GM03348 (cell line): ENCODE measurements at regions not wholly inside any gene's neighbourhood (a gene's known extent, or its start where the extent isn't known, plus 50 kb on each side); places are given as distances from the start of the nearest gene placed in this dataset.

Experiments used
- DNase-seq: peaks from one replicate; pipeline ENCODE4 v3.0.0; 2012; ENCODE audit warnings: low spot score

- DNase-seq: no peak
These were observed 1042.7 kb downstream of the EPHA7 start for GRCh38 chr6:92376691-92377090.

GRCh38 chr6:92371211-92372208 lies 1047.8 kb downstream of the EPHA7 start:
- no peak for DNase-seq

- no peak for DNase-seq
These were observed 1050.0 kb downstream of the EPHA7 start for GRCh38 chr6:92369309-92369708.

GRCh38 chr6:92364948-92365541 lies 1054.3 kb downstream of the EPHA7 start:
- DNase-seq: no peak

GRCh38 chr6:92363111-92363510 lies 1056.2 kb downstream of the EPHA7 start:
- no peak for DNase-seq

GRCh38 chr6:92362404-92362803 lies 1057.0 kb downstream of the EPHA7 start:
- no peak for DNase-seq

- no peak for DNase-seq
These were observed 1057.4 kb downstream of the EPHA7 start for GRCh38 chr6:92361990-92362389.

- DNase-seq: no peak
These were observed 1065.0 kb downstream of the EPHA7 start for GRCh38 chr6:92354270-92354829.

- DNase-seq: no peak
These were observed 1067.2 kb downstream of the EPHA7 start for GRCh38 chr6:92352130-92352529.

GRCh38 chr6:92341201-92341600 lies 1078.2 kb downstream of the EPHA7 start:
- DNase-seq: no peak

- no peak for DNase-seq
These were observed 1079.3 kb downstream of the EPHA7 start for GRCh38 chr6:92339936-92340640.

GRCh38 chr6:92337571-92337970 lies 1081.8 kb downstream of the EPHA7 start:
- no peak for DNase-seq

- DNase-seq: no peak
These were observed 1090.0 kb downstream of the EPHA7 start for GRCh38 chr6:92329208-92329847.

- DNase-seq: no peak
These were observed 1104.0 kb downstream of the EPHA7 start for GRCh38 chr6:92315312-92315711.

GRCh38 chr6:92297101-92297500 lies 1122.3 kb downstream of the EPHA7 start:
- DNase-seq: no peak

- no peak for DNase-seq
These were observed 1127.3 kb downstream of the EPHA7 start for GRCh38 chr6:92292067-92292466.

GRCh38 chr6:92289831-92290230 lies 1129.5 kb downstream of the EPHA7 start:
- DNase-seq: no peak

- DNase-seq: no peak
These were observed 1137.7 kb downstream of the EPHA7 start for GRCh38 chr6:92281571-92282076.

- DNase-seq: no peak
These were observed 1144.2 kb downstream of the EPHA7 start for GRCh38 chr6:92275150-92275549.

- DNase-seq: no peak
These were observed 1144.8 kb downstream of the EPHA7 start for GRCh38 chr6:92274588-92274987.

- DNase-seq: no peak
These were observed 1145.7 kb downstream of the EPHA7 start for GRCh38 chr6:92273694-92274093.

GRCh38 chr6:92271091-92271490 lies 1148.3 kb downstream of the EPHA7 start:
- no peak for DNase-seq
